H1 (cell line): ENCODE measurements at regions not wholly inside any gene's neighbourhood (a gene's known extent, or its start where the extent isn't known, plus 50 kb on each side); places are given as distances from the start of the nearest gene placed in this dataset.

Experiments
- CTCF ChIA-PET: fragments of 300-600 bp; sonication (Branson Sonifier 250); formaldehyde crosslinking; loops from one replicate; lab custom pipeline; 2021; ENCODE audit not compliant: partially characterized antibody; lab: Charles Lee
- POLR2A ChIA-PET: fragments of 300-600 bp; sonication (Branson Sonifier 250); formaldehyde crosslinking; loops from one replicate; lab custom pipeline; 2021; ENCODE audit warnings: inconsistent platforms; ENCODE audit not compliant: partially characterized antibody; lab: Charles Lee
- DNase-seq, 2 experiments: peaks; one replicate each; pipeline versions ENCODE4 v3.0.0 to v3.0.0-alpha.2; 2010 to 2022; ENCODE audit warnings: low spot score in 2 of 2, low read depth in 1 of 2, mixed read lengths in 1 of 2
- FAIRE-seq: peaks from 2 replicates; lab custom pipeline; 2011; peaks lifted over from hg19 to GRCh38; lab: Jason Lieb, UNC
- H2AFZ ChIP-seq: 2 replicates; pipeline ENCODE4 v1.8.1; 2012; ENCODE audit warnings: low read length, inconsistent platforms
- H2AK5ac ChIP-seq: 2 replicates; pipeline ENCODE4 v1.6.1; 2013; ENCODE audit warnings: low read depth, low read length
- H2BK120ac ChIP-seq: replicated peaks from 2 replicates; pipeline ENCODE3; 2013; ENCODE audit warnings: low read depth, low read length, inconsistent platforms
- H2BK12ac ChIP-seq: 2 replicates; pipeline ENCODE4 v1.6.1; 2013; ENCODE audit warnings: low read depth, low read length
- H2BK15ac ChIP-seq: 2 replicates; pipeline ENCODE4 v1.6.1; 2013; ENCODE audit warnings: low read length
- H2BK20ac ChIP-seq: 2 replicates; pipeline ENCODE4 v1.6.1; 2013; ENCODE audit warnings: low read length
- H2BK5ac ChIP-seq: 2 replicates; pipeline ENCODE4 v1.6.1; 2013; ENCODE audit warnings: low read depth, low read length
- H3K14ac ChIP-seq: 2 replicates; pipeline ENCODE4 v1.6.1; 2013; ENCODE audit warnings: inconsistent platforms; ENCODE audit not compliant: insufficient read length
- H3K18ac ChIP-seq: 2 replicates; pipeline ENCODE4 v1.6.1; 2013; ENCODE audit warnings: low read length; ENCODE audit errors: extremely low read depth
- H3K23ac ChIP-seq: 2 replicates; pipeline ENCODE4 v1.6.1; 2013; ENCODE audit warnings: inconsistent platforms; ENCODE audit not compliant: insufficient read length
- H3K23me2 ChIP-seq: 2 replicates; pipeline ENCODE4 v1.6.1; 2013; ENCODE audit warnings: low read depth, low read length
- H3K27ac ChIP-seq: 2 replicates; pipeline ENCODE4 v1.6.1; 2011; ENCODE audit warnings: low read depth, low read length, inconsistent platforms
- H3K27me3 ChIP-seq, 4 experiments: replicated peaks in 1 of 4; 1 replicate in 1 of 4; 2 replicates in 3 of 4; pipeline versions ENCODE4 v1.6.1 to v1.8.1; 2011 to 2013; ENCODE audit warnings: low read length in 3 of 4, mild to moderate bottlenecking in 3 of 4, inconsistent platforms in 2 of 4, mixed read lengths in 2 of 4, moderate library complexity in 1 of 4; ENCODE audit not compliant: control insufficient read depth in 3 of 4, insufficient read depth in 3 of 4; ENCODE audit errors: extremely low read depth in 1 of 4
- H3K36me3 ChIP-seq, 4 experiments: 2 replicates each; pipeline versions ENCODE4 v1.6.1 to v1.8.1; 2011 to 2013; ENCODE audit warnings: mild to moderate bottlenecking in 4 of 4, low read length in 3 of 4, moderate library complexity in 2 of 4, control low read depth in 1 of 4, inconsistent platforms in 1 of 4; ENCODE audit not compliant: insufficient read depth in 4 of 4, control insufficient read depth in 2 of 4
- H3K4ac ChIP-seq: replicated peaks from 2 replicates; pipeline ENCODE3; 2013; ENCODE audit warnings: low read length, low read depth, mixed read lengths, inconsistent platforms; ENCODE audit not compliant: insufficient read length
- H3K4me1 ChIP-seq, 4 experiments: replicated peaks in 1 of 4; 1 replicate in 1 of 4; 2 replicates in 3 of 4; pipeline versions ENCODE4 v1.6.1 to v1.8.1; 2011 to 2013; ENCODE audit warnings: low read length in 3 of 4, inconsistent platforms in 2 of 4, mixed read lengths in 1 of 4; ENCODE audit not compliant: insufficient read depth in 4 of 4, control insufficient read depth in 3 of 4
- H3K4me2 ChIP-seq, 2 experiments: 2 replicates each; pipeline versions ENCODE4 v1.6.1 to v1.8.1; 2011 to 2013; ENCODE audit warnings: low read depth in 2 of 2, low read length in 2 of 2, control low read depth in 1 of 2, inconsistent platforms in 1 of 2, mild to moderate bottlenecking in 1 of 2; ENCODE audit not compliant: insufficient read depth in 1 of 2
- H3K4me3 ChIP-seq, 4 experiments: fragments of 200-600, 300-600 bp in 1 of 4; sonication (generic), shearing (Covaris generic), sonication (Bioruptor Twin) in 1 of 4; 2 replicates each; pipeline versions ENCODE4 v1.5.1 to v1.8.1; 2011 to 2016; ENCODE audit warnings: low read length in 4 of 4, low read depth in 3 of 4, control low read depth in 2 of 4, inconsistent platforms in 2 of 4, mild to moderate bottlenecking in 2 of 4, mixed read lengths in 1 of 4, moderate library complexity in 1 of 4; ENCODE audit not compliant: insufficient read depth in 2 of 4; ENCODE audit errors: extremely low read depth in 1 of 4
- H3K56ac ChIP-seq: replicated peaks from 2 replicates; pipeline ENCODE3; 2013; ENCODE audit warnings: low read depth, mild to moderate bottlenecking, mixed read lengths, low read length, inconsistent platforms; ENCODE audit not compliant: insufficient read length
- H3K79me1 ChIP-seq: 2 replicates; pipeline ENCODE4 v1.6.1; 2013; ENCODE audit warnings: low read depth, low read length, control low read depth
- H3K79me2 ChIP-seq, 2 experiments: 2 replicates each; pipeline versions ENCODE4 v1.6.1 to v1.8.1; 2012 to 2013; ENCODE audit warnings: low read length in 2 of 2, mild to moderate bottlenecking in 2 of 2, inconsistent platforms in 1 of 2; ENCODE audit not compliant: insufficient read depth in 2 of 2, control insufficient read depth in 1 of 2
- H3K9ac ChIP-seq, 4 experiments: replicated peaks in 1 of 4; 1 replicate in 1 of 4; 2 replicates in 3 of 4; pipeline versions ENCODE4 v1.6.1 to v1.8.1; 2011 to 2013; ENCODE audit warnings: low read depth in 3 of 4, low read length in 3 of 4, control low read depth in 2 of 4, mild to moderate bottlenecking in 2 of 4, moderate library complexity in 2 of 4, inconsistent platforms in 1 of 4; ENCODE audit errors: extremely low read depth in 1 of 4
- H3K9me3 ChIP-seq, 2 experiments: 2 replicates each; pipeline versions ENCODE4 v1.6.1 to v1.8.1; 2012 to 2013; ENCODE audit warnings: mild to moderate bottlenecking in 2 of 2, moderate library complexity in 2 of 2, control low read depth in 1 of 2, inconsistent platforms in 1 of 2, low read depth in 1 of 2, low read length in 1 of 2, mixed read lengths in 1 of 2; ENCODE audit not compliant: insufficient read depth in 2 of 2
- H4K20me1 ChIP-seq, 2 experiments: replicated peaks in 1 of 2; 2 replicates each; pipeline versions ENCODE3 to v1.8.1; 2011 to 2013; ENCODE audit warnings: inconsistent platforms in 2 of 2, low read length in 2 of 2, mild to moderate bottlenecking in 1 of 2; ENCODE audit not compliant: insufficient read depth in 2 of 2, control insufficient read depth in 1 of 2
- H4K5ac ChIP-seq: 2 replicates; pipeline ENCODE4 v1.6.1; 2013; ENCODE audit warnings: low read length, low read depth, mixed read lengths, inconsistent platforms; ENCODE audit not compliant: insufficient read length
- H4K8ac ChIP-seq: 2 replicates; pipeline ENCODE4 v1.8.0; 2013; ENCODE audit warnings: mild to moderate bottlenecking, moderate library complexity, low read length, inconsistent platforms; ENCODE audit not compliant: insufficient read depth; ENCODE audit errors: extremely low read depth
- H4K91ac ChIP-seq: replicated peaks from 2 replicates; pipeline ENCODE3; 2013; ENCODE audit warnings: low read length, mixed read lengths, inconsistent platforms; ENCODE audit not compliant: insufficient read length
- PHF8 ChIP-seq: fragments of 200-600 bp; sonication (generic); conservative IDR thresholded peaks from 2 replicates; pipeline ENCODE4 v1.7.1; 2012; ENCODE audit warnings: low read depth, mild to moderate bottlenecking, inconsistent platforms, low read length, moderate library complexity
- RXRA ChIP-seq: IDR thresholded peaks from 2 replicates; pipeline ENCODE4 v1.6.1; 2011; ENCODE audit warnings: low read depth, mild to moderate bottlenecking, low read length, moderate library complexity; ENCODE audit not compliant: insufficient read depth
- USF2 ChIP-seq: IDR thresholded peaks from 2 replicates; pipeline ENCODE4 v1.6.1; 2011; ENCODE audit warnings: low read length, improper control_type of control experiment
- WGBS, 2 experiments: shearing (Covaris generic) in 1 of 2; methylation state at CpG; one replicate each; pipeline versions ENCODE4 v1.1.6 to v1.1.7; 2013 to 2015; ENCODE audit warnings: low lambda C conversion rate in 2 of 2, mixed read lengths in 2 of 2, inconsistent platforms in 1 of 2, low coverage in 1 of 2, missing lambda C conversion rate in 1 of 2; ENCODE audit not compliant: insufficient replicate concordance in 2 of 2, insufficient coverage in 1 of 2, insufficient read length in 1 of 2; ENCODE audit errors: extremely low coverage in 1 of 2, missing lambda C conversion rate in 1 of 2; 5-methylcytosine and 5-hydroxymethylcytosine counted together

- no peak overlapping the region for H4K91ac ChIP-seq
- POLR2A ChIA-PET = no interaction called here
- H4K8ac ChIP-seq = no peak overlapping the region
- H3K23ac ChIP-seq = no peak overlapping the region
- no peaks in the 10 kb centered on the region for H3K4me1 ChIP-seq
- H3K79me1 ChIP-seq = no peaks in the 10 kb centered on the region
- no peak overlapping the region for H2AK5ac ChIP-seq
- H3K4me2 ChIP-seq = no peak overlapping the region
- H2BK5ac ChIP-seq = no peak overlapping the region
- H4K5ac ChIP-seq = no peak overlapping the region
- no peak overlapping the region for H3K14ac ChIP-seq
- H3K18ac ChIP-seq = no peak overlapping the region
- H3K56ac ChIP-seq = no peak overlapping the region
- H2AFZ ChIP-seq = no peak overlapping the region
- FAIRE-seq = no peak
- H4K20me1 ChIP-seq = no peaks in the 10 kb centered on the region
- H3K4me3 ChIP-seq = no peak overlapping the region
- no peaks in the 10 kb centered on the region for H3K36me3 ChIP-seq
- H2BK12ac ChIP-seq = no peak overlapping the region
- CTCF ChIA-PET = no interaction called here
- no peaks in the 10 kb centered on the region for H3K23me2 ChIP-seq
- no peak overlapping the region for H2BK120ac ChIP-seq
- no peak for TF ChIP-seq PHF8
- TF ChIP-seq USF2 = no peak
- no peak for TF ChIP-seq RXRA
- H3K27me3 ChIP-seq = no peaks in the 10 kb centered on the region
- H3K27ac ChIP-seq = no peak overlapping the region
- no peaks in the 10 kb centered on the region for H3K79me2 ChIP-seq
- H3K4ac ChIP-seq = no peak overlapping the region
- no peak overlapping the region for H3K9ac ChIP-seq
- no peak for DNase-seq
- H2BK20ac ChIP-seq = no peak overlapping the region
- 88% methylated on average over 2 of the region's 2 CpGs; no CpG with 5 or more reads in 1 of the 2 experiments for WGBS, 2 experiments
- no peaks in the 10 kb centered on the region for H3K9me3 ChIP-seq
- no peak overlapping the region for H2BK15ac ChIP-seq
Measured at GRCh38 chr10:3559011-3559410, 226.0 kb downstream of the KLF6 start.
